ENCODE measurements at regions not wholly inside any gene's neighbourhood (a gene's known extent, or its start where the extent isn't known, plus 50 kb on each side); places are given as distances from the start of the nearest gene placed in this dataset.

- H3K27ac ChIP-seq (ENCODE audit: low read depth, low read length, poor library complexity, severe bottlenecking): no peak overlapping the region
- H3K36me3 ChIP-seq (ENCODE audit: insufficient read depth, low read length): no peaks in the 10 kb centered on the region
- no peak overlapping the region for H2AFZ ChIP-seq (ENCODE audit: low read length)
- BruUV-seq (replicated peaks): no TSS peak
- no peak overlapping the region for H3K4me3 ChIP-seq (ENCODE audit: low read depth, low read length, poor library complexity, severe bottlenecking)
- intact Hi-C loops (cut with micrococcal nuclease; ENCODE audit: unreplicated experiment): no loop called here
- H3K79me2 ChIP-seq (ENCODE audit: insufficient read depth, low read depth, low read length): no peaks in the 10 kb centered on the region
- no peak for DNase-seq (ENCODE audit: low spot score)
- H4K20me1 ChIP-seq (ENCODE audit: insufficient read depth, low read length): no peaks in the 10 kb centered on the region
- no peaks in the 10 kb centered on the region for H3K4me1 ChIP-seq (ENCODE audit: insufficient read depth, low read length, poor library complexity, severe bottlenecking)
- no peaks in the 10 kb centered on the region for H3K9me3 ChIP-seq (ENCODE audit: low read length)
- ChIA-PET CTCF (ENCODE audit: unreplicated experiment) (no interaction called here), POLR2A (no interaction called here)
- H3K9me2 ChIP-seq (ENCODE audit: insufficient read depth, low read length): no peaks in the 10 kb centered on the region
- no peak for TF ChIP-seq CTCF (conservative IDR thresholded peaks at IDR 0.05; ENCODE audit: low read length)
- TF ChIP-seq EZH2phosphoT487 (IDR thresholded peaks at IDR 0.05; ENCODE audit: borderline replicate concordance, low read depth, low read length): no peak
- no peak overlapping the region for H3K4me2 ChIP-seq (ENCODE audit: low read length)
Measured at GRCh38 chr22:44383064-44383575, 70.4 kb upstream of the SHISAL1 start.

GRCh38 chr22:44382116-44383038 lies 69.6 kb upstream of the SHISAL1 start:
- Histone ChIP-seq H3K9me3 (ENCODE audit: low read length) (no peaks in the 10 kb centered on the region), H4K20me1 (ENCODE audit: insufficient read depth, low read length) (no peaks in the 10 kb centered on the region), H3K9me2 (ENCODE audit: insufficient read depth, low read length) (no peaks in the 10 kb centered on the region), H3K4me3 (ENCODE audit: low read depth, low read length, poor library complexity, severe bottlenecking) (no peak overlapping the region), H3K79me2 (ENCODE audit: insufficient read depth, low read depth, low read length) (no peaks in the 10 kb centered on the region), H3K36me3 (ENCODE audit: insufficient read depth, low read length) (no peaks in the 10 kb centered on the region), H3K27ac (ENCODE audit: low read depth, low read length, poor library complexity, severe bottlenecking) (no peak overlapping the region), H3K4me2 (ENCODE audit: low read length) (no peak overlapping the region), H2AFZ (ENCODE audit: low read length) (no peak overlapping the region), H3K4me1 (ENCODE audit: insufficient read depth, low read length, poor library complexity, severe bottlenecking) (no peaks in the 10 kb centered on the region)
- CTCF ChIA-PET (ENCODE audit: unreplicated experiment): no interaction called here
- TF ChIP-seq CTCF (conservative IDR thresholded peaks at IDR 0.05; ENCODE audit: low read length) (no peak), EZH2phosphoT487 (IDR thresholded peaks at IDR 0.05; ENCODE audit: borderline replicate concordance, low read depth, low read length) (no peak)
- POLR2A ChIA-PET: no interaction called here
- intact Hi-C loops (cut with micrococcal nuclease; ENCODE audit: unreplicated experiment): no loop called here
- no TSS peak for BruUV-seq (replicated peaks)
- no peak for DNase-seq (ENCODE audit: low spot score)

GRCh38 chr22:44381761-44382115 lies 69.0 kb upstream of the SHISAL1 start:
- H3K4me1 ChIP-seq (ENCODE audit: insufficient read depth, low read length, poor library complexity, severe bottlenecking): no peaks in the 10 kb centered on the region
- no TSS peak for BruUV-seq (replicated peaks)
- TF ChIP-seq EZH2phosphoT487 (IDR thresholded peaks at IDR 0.05; ENCODE audit: borderline replicate concordance, low read depth, low read length) (no peak), CTCF (conservative IDR thresholded peaks at IDR 0.05; ENCODE audit: low read length) (no peak)
- no peak for DNase-seq (ENCODE audit: low spot score)
- H3K36me3 ChIP-seq (ENCODE audit: insufficient read depth, low read length): no peaks in the 10 kb centered on the region
- ChIA-PET POLR2A (no interaction called here), CTCF (ENCODE audit: unreplicated experiment) (no interaction called here)
- H3K4me3 ChIP-seq (ENCODE audit: low read depth, low read length, poor library complexity, severe bottlenecking): no peak overlapping the region
- H3K9me2 ChIP-seq (ENCODE audit: insufficient read depth, low read length): no peaks in the 10 kb centered on the region
- no peaks in the 10 kb centered on the region for H3K9me3 ChIP-seq (ENCODE audit: low read length)
- no peak overlapping the region for H3K27ac ChIP-seq (ENCODE audit: low read depth, low read length, poor library complexity, severe bottlenecking)
- no peaks in the 10 kb centered on the region for H3K79me2 ChIP-seq (ENCODE audit: insufficient read depth, low read depth, low read length)
- H4K20me1 ChIP-seq (ENCODE audit: insufficient read depth, low read length): no peaks in the 10 kb centered on the region
- intact Hi-C loops (cut with micrococcal nuclease; ENCODE audit: unreplicated experiment): no loop called here
- H3K4me2 ChIP-seq (ENCODE audit: low read length): no peak overlapping the region
- H2AFZ ChIP-seq (ENCODE audit: low read length): no peak overlapping the region

All from OCI-LY7 (cell line).